ENCODE measurements at regions not wholly inside any gene's neighbourhood (a gene's known extent, or its start where the extent isn't known, plus 50 kb on each side); places are given as distances from the start of the nearest gene placed in this dataset.

- DNase-seq: no peak
Measured at GRCh38 chr2:147242445-147242844, 602.4 kb upstream of the ACVR2A start.

- no peak for DNase-seq
Measured at GRCh38 chr2:147236601-147237000, 608.2 kb upstream of the ACVR2A start.

DNA sequence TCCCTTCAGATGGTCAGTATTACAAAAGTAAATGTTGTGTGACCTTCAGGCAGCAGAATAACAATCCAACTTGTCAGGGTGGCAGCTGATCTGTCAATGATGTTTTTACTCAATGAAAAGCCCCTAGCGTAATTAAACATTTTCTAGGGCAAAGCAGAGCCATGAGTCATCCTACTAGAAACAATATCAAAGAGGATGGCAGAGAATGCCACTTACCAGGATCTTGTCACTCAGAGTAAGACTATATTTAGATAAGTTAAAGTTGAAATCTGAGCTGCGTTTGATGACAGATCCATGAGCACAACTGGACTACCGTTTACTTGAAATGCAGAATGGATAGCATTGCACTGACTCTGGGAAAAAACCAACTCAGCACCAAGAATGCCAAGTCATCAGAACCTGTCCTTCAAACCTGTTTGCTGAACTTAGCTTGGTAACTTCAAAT lies 612.6 kb upstream of the ACVR2A start:
- no peak for DNase-seq

DNA sequence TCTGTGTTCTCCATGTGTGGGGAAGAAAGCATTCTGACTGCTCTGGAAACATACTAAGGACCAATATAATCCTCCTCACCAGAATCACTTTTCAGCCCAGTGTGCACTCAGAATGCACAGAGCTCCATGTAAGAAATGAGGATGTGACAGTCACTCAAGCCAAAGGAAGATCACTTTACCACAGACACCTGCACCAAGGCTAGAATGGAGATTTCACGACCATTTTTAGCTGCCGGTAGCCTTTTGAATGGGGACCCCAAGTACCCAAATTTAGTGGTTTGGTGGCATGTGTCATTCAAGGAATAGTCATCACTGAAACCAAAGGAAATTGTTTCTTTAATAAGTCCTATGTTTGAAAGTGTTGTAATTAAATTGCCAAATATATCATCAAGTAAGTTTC lies 613.2 kb upstream of the ACVR2A start:
- DNase-seq: no peak

DNA sequence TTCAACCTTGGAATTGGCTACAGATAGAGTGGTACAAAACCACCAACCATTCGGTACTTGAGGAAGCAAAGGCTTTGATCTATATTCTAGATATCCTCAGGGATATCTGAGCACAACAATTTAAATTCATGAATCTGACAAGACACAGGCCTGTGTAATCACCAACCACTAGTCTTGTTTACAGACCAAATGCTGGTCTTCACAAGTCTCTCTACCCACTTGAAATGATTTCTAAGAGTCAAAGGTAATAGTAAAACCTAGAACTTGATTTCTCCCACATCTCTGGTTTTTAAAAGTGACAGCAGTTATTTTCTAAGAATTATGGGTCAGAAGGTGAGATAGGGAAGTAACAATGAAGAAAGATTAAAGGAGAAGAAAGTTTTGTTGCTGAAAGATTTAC lies 613.7 kb upstream of the ACVR2A start:
- no peak for DNase-seq

GRCh38 chr2:147227313-147227712 lies 617.5 kb upstream of the ACVR2A start:
- no peak for DNase-seq

GRCh38 chr2:147224070-147224469 lies 620.8 kb upstream of the ACVR2A start:
- no peak for DNase-seq

- no peak for DNase-seq
Measured at GRCh38 chr2:147223553-147224060, 621.2 kb upstream of the ACVR2A start.

DNA sequence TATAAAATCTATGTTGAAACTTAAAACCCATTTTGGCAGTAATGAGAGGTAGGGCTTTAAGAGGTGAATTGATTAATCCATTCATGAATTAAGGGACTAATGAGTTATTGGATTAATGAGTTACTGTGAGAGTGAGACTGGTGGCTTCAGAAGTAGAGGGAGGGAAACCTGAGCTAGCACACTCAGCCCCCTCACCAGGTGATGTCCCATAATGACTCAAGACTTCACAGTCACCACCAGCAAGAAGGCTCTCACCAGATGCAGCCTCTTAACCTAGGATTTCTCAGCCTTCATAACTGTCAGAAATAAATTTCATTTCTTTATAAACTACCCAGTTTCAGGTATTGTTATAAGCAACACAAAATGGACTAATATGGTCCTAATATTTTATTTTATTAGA lies 621.7 kb upstream of the ACVR2A start:
- DNase-seq: no peak

DNA sequence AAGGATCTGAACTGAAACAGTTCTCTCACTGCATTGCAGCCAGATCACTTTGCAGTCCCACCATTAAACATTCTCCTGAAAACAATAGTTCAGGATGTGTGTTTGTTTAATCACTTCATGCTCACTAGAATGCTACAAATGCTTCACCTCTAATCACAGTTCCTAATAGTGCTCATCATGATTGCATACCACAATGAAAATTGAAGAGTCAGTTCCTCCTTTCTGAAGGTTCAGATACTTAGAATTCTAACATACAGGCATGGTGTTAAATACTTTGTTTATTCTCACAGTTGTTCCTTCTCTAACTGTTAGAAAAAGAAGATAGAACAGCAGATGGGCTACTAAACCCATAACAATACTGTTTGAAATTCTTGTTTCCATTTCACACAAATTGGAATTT lies 622.3 kb upstream of the ACVR2A start:
- no peak for DNase-seq

DNA sequence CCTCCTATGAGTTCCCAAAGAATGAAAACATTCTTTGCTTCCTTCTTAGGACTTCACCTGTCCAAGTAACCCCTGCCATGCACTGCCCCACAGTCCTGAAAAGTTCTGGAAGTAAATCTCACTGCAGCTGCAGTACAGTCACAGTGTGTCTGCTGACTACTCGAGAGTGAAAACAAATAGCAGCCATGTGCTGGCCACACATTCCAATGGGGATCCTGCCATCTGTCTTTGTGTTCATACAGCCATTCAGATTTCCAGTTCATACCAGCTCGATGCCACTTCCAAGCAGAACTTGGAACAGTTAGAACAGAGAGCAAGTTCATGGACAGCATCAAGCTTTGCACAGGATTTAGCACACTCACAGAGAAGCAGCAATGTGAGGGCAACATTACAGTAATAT lies 629.9 kb upstream of the ACVR2A start:
- DNase-seq: peak; percentile 13

DNA sequence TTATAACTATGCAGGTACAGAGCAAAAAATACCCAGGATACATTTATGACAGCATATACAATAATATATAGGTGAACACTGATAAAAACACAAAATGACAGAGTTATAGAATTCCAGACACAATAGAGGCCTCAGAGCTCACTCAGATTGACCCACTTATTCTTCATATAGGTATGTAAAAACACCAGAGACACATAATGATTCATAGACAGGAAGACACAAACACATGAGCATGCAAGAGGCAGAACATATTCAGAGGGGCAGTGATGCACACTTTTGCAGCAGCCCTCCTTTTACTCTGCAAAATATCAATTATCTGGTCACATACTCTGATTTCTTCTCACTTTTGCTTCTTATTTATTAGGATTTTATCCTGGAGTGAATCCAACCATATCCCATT lies 633.3 kb upstream of the ACVR2A start:
- no peak for DNase-seq

DNA sequence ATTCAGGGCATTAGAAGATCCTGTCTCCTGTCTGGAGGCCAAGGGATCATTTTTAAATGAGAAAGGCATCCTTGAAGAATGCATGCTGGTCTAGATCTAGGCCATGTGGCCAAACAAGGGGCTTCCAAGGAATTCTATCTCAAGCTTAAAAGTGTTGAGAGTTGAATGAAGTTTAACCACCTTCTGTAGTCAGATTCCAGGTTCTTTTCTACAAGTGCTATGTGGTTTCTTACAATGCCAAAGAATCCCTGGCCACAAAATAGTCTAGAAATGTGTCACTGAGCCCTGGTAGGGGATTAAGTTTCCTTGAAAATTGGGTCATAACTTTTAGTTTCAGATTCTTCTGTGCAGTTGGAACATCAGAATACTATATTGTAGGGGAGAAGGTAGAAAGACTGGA lies 640.7 kb upstream of the ACVR2A start:
- DNase-seq: no peak

GRCh38 chr2:147198651-147199171 lies 646.1 kb upstream of the ACVR2A start:
- peak; percentile 20 for DNase-seq

GRCh38 chr2:147197754-147198483 lies 646.9 kb upstream of the ACVR2A start:
- DNase-seq: peak; percentile 43

- no peak for DNase-seq
Measured at GRCh38 chr2:147182260-147182659, 662.6 kb upstream of the ACVR2A start.

DNA sequence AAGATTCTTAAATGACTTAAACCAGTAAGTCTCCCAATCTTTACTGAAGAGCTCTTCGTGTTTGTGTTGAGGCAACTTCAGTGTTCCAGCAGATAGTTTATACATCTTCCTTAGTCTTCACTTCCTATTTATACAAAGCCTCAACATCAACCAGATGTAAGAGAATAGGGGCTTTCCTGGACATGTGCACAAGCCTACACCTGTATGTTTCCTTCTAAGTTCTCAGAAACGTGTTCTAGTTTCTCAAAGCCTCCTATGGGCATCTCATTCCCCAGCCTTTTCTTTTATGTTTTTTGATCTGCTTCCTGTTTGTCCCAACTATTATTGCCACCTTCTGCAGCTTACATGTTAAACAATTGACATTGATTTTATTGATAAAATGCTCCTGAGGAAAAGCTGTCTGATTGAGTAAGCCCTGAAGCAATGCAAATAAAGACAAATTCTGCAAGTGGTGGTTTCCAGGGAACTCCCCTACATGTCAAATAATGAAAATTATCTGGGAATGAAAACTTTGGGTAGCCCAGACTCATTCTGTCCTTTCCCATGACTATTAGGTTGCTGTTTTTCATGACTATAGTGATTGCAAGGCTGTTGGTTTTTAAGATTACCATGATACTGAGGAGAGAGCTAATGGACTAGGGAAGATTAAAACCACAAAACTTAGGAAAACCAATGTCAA lies 663.3 kb upstream of the ACVR2A start:
- DNase-seq: no peak

- no peak for DNase-seq
Measured at GRCh38 chr2:147177071-147177857, 667.6 kb upstream of the ACVR2A start.

GRCh38 chr2:147174824-147175254 lies 670.0 kb upstream of the ACVR2A start:
- no peak for DNase-seq

GRCh38 chr2:147173798-147174197 lies 671.0 kb upstream of the ACVR2A start:
- DNase-seq: no peak

- no peak for DNase-seq
Measured at GRCh38 chr2:147173189-147173581, 671.6 kb upstream of the ACVR2A start.

- no peak for DNase-seq
Measured at GRCh38 chr2:147172493-147173188, 672.2 kb upstream of the ACVR2A start.

DNA sequence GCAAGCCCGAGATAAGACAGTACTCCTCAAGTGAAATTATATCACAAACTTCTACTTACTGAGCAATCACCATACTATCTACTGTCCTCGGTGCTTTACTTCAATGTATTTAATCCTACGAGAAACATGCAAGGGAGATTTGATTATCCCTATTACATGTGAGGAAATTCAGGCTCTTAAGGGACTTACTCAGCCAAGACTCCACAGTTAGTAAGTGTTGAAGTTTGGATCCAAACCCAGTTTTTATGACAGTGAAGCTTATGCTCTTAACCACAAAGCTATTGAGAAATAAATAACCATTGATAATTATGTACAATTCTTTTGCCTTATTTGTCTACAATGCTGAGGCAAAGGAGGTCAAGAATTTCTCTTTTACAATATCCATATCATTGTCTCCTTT lies 672.9 kb upstream of the ACVR2A start:
- DNase-seq: no peak

Data from NCI-H524 treated with DMSO at 0.1 percent for 48 hours (cell line).